IPS-18a (cell line): ENCODE measurements at regions not wholly inside any gene's neighbourhood (a gene's known extent, or its start where the extent isn't known, plus 50 kb on each side); places are given as distances from the start of the nearest gene placed in this dataset.
"Not testable (repeated sequence)": the region's sequence is repeated elsewhere in the genome, so short reads cannot be mapped to it uniquely, and the experiment has no call there.

Experiments used
- H3K27ac ChIP-seq: one replicate; pipeline ENCODE4 v1.5.1; 2013; ENCODE audit warnings: low read length
- H3K27me3 ChIP-seq: one replicate; pipeline ENCODE4 v1.6.1; 2013; ENCODE audit warnings: mild to moderate bottlenecking, low read length; ENCODE audit not compliant: control insufficient read depth, insufficient read depth
- H3K36me3 ChIP-seq: one replicate; pipeline ENCODE4 v1.6.1; 2013; ENCODE audit warnings: low read depth, low read length; ENCODE audit not compliant: control insufficient read depth
- H3K4me1 ChIP-seq: one replicate; pipeline ENCODE4 v1.6.1; 2013; ENCODE audit warnings: low read depth, low read length; ENCODE audit not compliant: control insufficient read depth
- H3K4me3 ChIP-seq: one replicate; pipeline ENCODE4 v1.5.1; 2013; ENCODE audit warnings: low read length
- H3K9ac ChIP-seq: one replicate; pipeline ENCODE4 v1.6.1; 2013; ENCODE audit warnings: mild to moderate bottlenecking, low read length, moderate library complexity
- H3K9me3 ChIP-seq: one replicate; pipeline ENCODE4 v1.6.1; 2013; ENCODE audit warnings: low read depth, low read length; ENCODE audit not compliant: control insufficient read depth

- no peaks in the 10 kb centered on the region for H3K4me1 ChIP-seq
- no peak overlapping the region for H3K9ac ChIP-seq
- peaks cover 19% of the 10 kb centered on the region for H3K9me3 ChIP-seq
- H3K27ac ChIP-seq = no peak overlapping the region
- no peaks in the 10 kb centered on the region for H3K36me3 ChIP-seq
- no peak overlapping the region for H3K4me3 ChIP-seq
- no peaks in the 10 kb centered on the region for H3K27me3 ChIP-seq
These were observed 645.9 kb upstream of the CITED2 start for GRCh38 chr6:140020207-140020791.

GRCh38 chr6:140018588-140018987 lies 644.1 kb upstream of the CITED2 start:
- H3K4me1 ChIP-seq = no peaks in the 10 kb centered on the region

GRCh38 chr6:140017470-140017869 lies 643.0 kb upstream of the CITED2 start:
- Histone ChIP-seq H3K9me3 (peaks cover 19% of the 10 kb centered on the region), H3K4me1 (no peaks in the 10 kb centered on the region), H3K27ac (no peak overlapping the region)

More at GRCh38 chr6:140018588-140018987, 644.1 kb upstream of the CITED2 start:
- no peak overlapping the region for H3K9ac ChIP-seq
- no peaks in the 10 kb centered on the region for H3K27me3 ChIP-seq
- no peaks in the 10 kb centered on the region for H3K36me3 ChIP-seq
- peaks cover 19% of the 10 kb centered on the region for H3K9me3 ChIP-seq
- H3K4me3 ChIP-seq = no peak overlapping the region
- H3K27ac ChIP-seq = no peak overlapping the region

GRCh38 chr6:140012150-140012549 lies 637.7 kb upstream of the CITED2 start:
- Histone ChIP-seq H3K4me3 (no peak overlapping the region), H3K4me1 (no peaks in the 10 kb centered on the region), H3K36me3 (no peaks in the 10 kb centered on the region), H3K9me3 (peaks cover 5% of the 10 kb centered on the region), H3K9ac (no peak overlapping the region), H3K27ac (no peak overlapping the region), H3K27me3 (no peaks in the 10 kb centered on the region)

More at GRCh38 chr6:140017470-140017869, 643.0 kb upstream of the CITED2 start:
- H3K4me3 ChIP-seq = no peak overlapping the region
- H3K36me3 ChIP-seq = no peaks in the 10 kb centered on the region
- no peaks in the 10 kb centered on the region for H3K27me3 ChIP-seq
- H3K9ac ChIP-seq = no peak overlapping the region

- no peaks in the 10 kb centered on the region for H3K27me3 ChIP-seq
- no peak overlapping the region for H3K4me3 ChIP-seq
- no peaks in the 10 kb centered on the region for H3K36me3 ChIP-seq
- H3K9me3 ChIP-seq = peaks cover 5% of the 10 kb centered on the region
- no peak overlapping the region for H3K9ac ChIP-seq
- no peaks in the 10 kb centered on the region for H3K4me1 ChIP-seq
- H3K27ac ChIP-seq = no peak overlapping the region
These were observed 637.1 kb upstream of the CITED2 start for GRCh38 chr6:140011537-140011936.

- H3K9ac ChIP-seq = no peak overlapping the region
- no peaks in the 10 kb centered on the region for H3K36me3 ChIP-seq
- peaks cover 5% of the 10 kb centered on the region for H3K9me3 ChIP-seq
- no peaks in the 10 kb centered on the region for H3K4me1 ChIP-seq
- H3K27me3 ChIP-seq = no peaks in the 10 kb centered on the region
- H3K4me3 ChIP-seq = no peak overlapping the region
- no peak overlapping the region for H3K27ac ChIP-seq
These were observed 634.8 kb upstream of the CITED2 start for GRCh38 chr6:140009286-140009685.

- no peaks in the 10 kb centered on the region for H3K36me3 ChIP-seq
- no peak overlapping the region for H3K27ac ChIP-seq
- no peaks in the 10 kb centered on the region for H3K27me3 ChIP-seq
- peaks cover 10% of the 10 kb centered on the region for H3K4me1 ChIP-seq
- no peak overlapping the region for H3K9ac ChIP-seq
- H3K9me3 ChIP-seq = peaks cover 5% of the 10 kb centered on the region
- H3K4me3 ChIP-seq = no peak overlapping the region
These were observed 633.1 kb upstream of the CITED2 start for GRCh38 chr6:140007525-140007924.

- H3K9ac ChIP-seq = no peak overlapping the region
- H3K36me3 ChIP-seq = no peaks in the 10 kb centered on the region
- H3K4me1 ChIP-seq = peaks cover 11% of the 10 kb centered on the region
- H3K27me3 ChIP-seq = no peaks in the 10 kb centered on the region
- H3K27ac ChIP-seq = no peak overlapping the region
- H3K9me3 ChIP-seq = peaks cover 5% of the 10 kb centered on the region
- no peak overlapping the region for H3K4me3 ChIP-seq
These were observed 628.8 kb upstream of the CITED2 start for GRCh38 chr6:140003217-140003616.

- Histone ChIP-seq H3K36me3 (no peaks in the 10 kb centered on the region), H3K9ac (no peak overlapping the region), H3K27ac (no peak overlapping the region), H3K4me1 (peaks cover 11% of the 10 kb centered on the region), H3K4me3 (no peak overlapping the region), H3K9me3 (peaks cover 2% of the 10 kb centered on the region), H3K27me3 (no peaks in the 10 kb centered on the region)
These were observed 628.1 kb upstream of the CITED2 start for GRCh38 chr6:140002396-140003022.

- Histone ChIP-seq H3K36me3 (no peaks in the 10 kb centered on the region), H3K9ac (no peak overlapping the region), H3K4me1 (peaks cover 11% of the 10 kb centered on the region), H3K27ac (no peak overlapping the region), H3K9me3 (no peaks in the 10 kb centered on the region), H3K4me3 (no peak overlapping the region), H3K27me3 (no peaks in the 10 kb centered on the region)
These were observed 627.4 kb upstream of the CITED2 start for GRCh38 chr6:140001821-140002341.

GRCh38 chr6:140001005-140001404 lies 626.6 kb upstream of the CITED2 start:
- H3K27ac ChIP-seq = no peak overlapping the region
- peaks cover 11% of the 10 kb centered on the region for H3K4me1 ChIP-seq
- H3K36me3 ChIP-seq = no peaks in the 10 kb centered on the region
- H3K9me3 ChIP-seq = no peaks in the 10 kb centered on the region
- no peak overlapping the region for H3K4me3 ChIP-seq
- no peak overlapping the region for H3K9ac ChIP-seq
- H3K27me3 ChIP-seq = no peaks in the 10 kb centered on the region

GRCh38 chr6:139999661-140000060 lies 625.2 kb upstream of the CITED2 start:
- H3K27me3 ChIP-seq, H3K4me3 ChIP-seq, H3K27ac ChIP-seq, H3K9ac ChIP-seq, H3K36me3 ChIP-seq, H3K9me3 ChIP-seq: not testable (repeated sequence)
- H3K4me1 ChIP-seq = peaks cover 11% of the 10 kb centered on the region
